ENCODE measurements at regions not wholly inside any gene's neighbourhood (a gene's known extent, or its start where the extent isn't known, plus 50 kb on each side); places are given as distances from the start of the nearest gene placed in this dataset.

DNA sequence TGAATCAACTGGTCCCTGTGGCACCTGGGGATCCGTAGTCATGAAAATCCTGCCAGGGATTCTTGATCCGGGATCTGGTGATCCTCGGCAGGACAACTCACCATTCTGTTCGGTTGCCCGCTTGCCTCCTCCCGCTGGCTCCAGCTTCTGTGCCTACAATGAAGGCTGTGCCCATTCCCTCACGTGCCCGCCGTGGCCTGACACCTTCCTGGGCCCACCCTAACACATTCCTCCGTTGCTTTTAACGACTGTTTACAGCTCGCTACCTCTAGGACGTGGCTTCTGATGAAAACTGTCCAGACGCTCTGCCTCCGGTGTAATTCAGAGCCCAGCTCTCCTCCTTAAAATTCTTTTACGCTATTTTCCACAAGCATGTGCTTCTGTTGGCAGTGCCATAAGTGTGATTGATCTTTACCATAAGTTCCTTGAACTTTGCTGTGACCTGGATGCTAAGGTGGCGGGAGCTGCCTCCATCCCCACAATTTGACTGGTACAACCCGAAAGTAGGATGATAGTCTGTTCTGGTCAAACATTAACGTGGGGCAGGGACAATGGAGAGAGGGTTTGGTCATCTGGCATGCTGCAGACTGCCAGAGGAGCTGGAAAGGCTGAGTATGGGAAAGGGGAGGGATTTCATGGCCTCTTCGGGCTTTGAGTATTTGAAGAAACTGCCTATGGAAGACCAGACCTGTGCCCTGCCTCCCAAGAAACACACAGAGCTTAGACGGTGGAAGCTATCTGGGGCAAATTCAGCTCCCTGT, 206.8 kb upstream of the TNP1 start:
- no peak for DNase-seq (ENCODE audit: low read depth, low spot score)

DNA sequence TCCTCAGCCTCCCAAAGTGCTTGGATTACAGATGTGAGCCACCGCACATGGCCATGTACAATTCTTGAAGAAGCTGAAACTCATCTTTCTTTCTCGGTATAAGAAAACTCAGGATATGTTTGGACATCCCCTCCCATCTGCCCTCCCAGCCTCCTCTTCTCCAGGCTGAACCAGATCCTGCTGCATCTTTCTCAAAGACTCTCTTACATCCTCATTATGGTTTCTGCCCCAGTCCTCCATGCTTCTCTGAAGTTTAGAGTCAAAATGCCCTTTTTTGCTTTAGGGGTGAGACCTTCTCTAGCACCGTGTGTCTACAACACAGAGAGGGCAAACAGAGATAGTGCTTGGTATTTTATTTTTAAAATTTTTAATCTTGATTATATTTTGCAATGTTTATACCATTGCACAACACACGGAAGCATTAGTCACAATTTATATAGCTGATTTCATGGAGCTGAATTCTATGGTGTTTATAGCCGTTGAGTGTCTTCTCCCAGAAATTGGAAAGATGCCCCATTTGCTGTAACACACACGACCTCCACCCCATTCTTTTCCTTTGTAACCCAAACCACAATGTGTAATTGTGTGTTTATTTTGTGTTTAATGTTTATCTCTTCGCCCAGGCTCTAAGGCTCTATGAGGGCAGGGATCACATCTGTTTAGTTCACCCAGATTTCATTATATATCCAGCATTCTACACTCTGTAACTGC, 206.0 kb upstream of the TNP1 start:
- no peak for DNase-seq (ENCODE audit: low read depth, low spot score)

DNA sequence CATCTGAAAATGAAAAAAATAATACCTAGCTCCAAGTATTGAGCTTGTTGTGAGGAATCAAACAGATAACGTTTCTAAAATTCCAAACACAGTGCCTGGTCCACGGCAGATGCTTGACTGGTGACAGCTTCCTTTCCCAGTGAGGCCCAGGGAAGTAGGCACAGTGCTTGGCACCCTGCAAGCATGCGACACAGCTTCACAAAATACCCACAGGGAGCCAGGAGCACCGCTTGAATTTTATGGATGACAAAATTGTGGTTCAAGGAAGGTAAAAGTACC, 205.1 kb upstream of the TNP1 start:
- DNase-seq (ENCODE audit: low read depth, low spot score): no peak

DNA sequence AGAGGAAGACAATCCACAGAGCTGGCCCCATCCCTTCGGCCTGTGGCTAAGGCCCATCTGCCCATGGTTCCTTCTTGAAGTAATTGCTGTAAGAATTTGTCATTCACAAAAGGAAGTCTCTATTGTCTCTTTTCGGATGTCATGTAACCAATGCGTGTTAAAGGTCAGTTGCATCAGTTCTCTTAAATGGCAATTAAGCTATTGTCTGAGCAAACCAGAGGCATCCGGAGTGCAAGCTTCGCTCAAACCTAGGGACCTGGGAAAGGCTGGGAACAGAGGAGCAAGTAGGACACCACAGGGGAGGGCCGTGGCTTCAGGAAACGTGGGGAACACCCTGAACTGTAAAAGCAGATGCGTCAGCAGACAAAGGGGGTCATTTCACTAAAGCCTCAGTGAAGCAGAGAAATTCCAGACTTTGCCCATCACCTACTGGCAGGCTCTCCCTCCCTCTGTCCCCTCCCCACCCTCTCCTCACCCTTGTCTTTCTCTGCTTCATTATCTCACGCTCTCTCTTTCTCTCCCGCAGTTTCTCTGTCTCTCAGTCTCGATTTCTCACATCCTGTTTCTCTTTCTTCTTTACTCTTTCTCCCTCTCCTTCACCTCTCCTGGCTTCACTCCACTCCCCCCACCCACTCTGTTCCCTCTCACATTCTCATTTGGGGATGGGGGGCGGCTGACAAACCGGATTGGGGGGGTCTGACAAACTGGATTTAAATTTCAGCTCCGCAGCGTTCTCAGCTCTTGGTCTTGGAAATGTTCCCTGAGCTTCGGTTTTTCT, 204.6 kb upstream of the TNP1 start:
- no peak for DNase-seq (ENCODE audit: low read depth, low spot score)

DNA sequence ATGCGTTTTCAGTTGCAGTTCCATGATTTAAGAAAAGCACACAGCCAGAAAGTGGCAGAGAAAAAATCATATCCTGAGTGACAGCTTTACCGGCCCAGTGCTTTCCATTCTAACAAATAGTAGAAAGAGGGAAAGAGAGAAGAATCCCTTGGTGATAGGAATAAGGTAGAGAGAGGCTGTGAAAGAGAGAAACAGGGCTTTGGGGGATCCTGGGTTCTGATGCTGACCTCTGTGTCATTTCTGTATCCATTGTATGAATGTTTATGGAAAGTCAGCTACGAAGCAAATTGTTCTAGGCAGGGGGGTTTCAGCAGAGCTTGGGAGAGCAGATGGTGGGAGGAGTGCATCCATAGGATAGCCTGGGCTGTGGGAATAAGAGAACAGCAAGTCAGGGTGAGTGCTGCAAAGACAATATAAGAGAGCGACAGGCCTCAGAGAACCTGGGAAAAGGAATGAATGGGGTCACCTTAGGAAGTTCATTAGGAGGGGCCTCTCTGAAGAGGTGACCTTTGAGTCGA, 203.4 kb upstream of the TNP1 start:
- no peak for DNase-seq (ENCODE audit: low read depth, low spot score)

DNA sequence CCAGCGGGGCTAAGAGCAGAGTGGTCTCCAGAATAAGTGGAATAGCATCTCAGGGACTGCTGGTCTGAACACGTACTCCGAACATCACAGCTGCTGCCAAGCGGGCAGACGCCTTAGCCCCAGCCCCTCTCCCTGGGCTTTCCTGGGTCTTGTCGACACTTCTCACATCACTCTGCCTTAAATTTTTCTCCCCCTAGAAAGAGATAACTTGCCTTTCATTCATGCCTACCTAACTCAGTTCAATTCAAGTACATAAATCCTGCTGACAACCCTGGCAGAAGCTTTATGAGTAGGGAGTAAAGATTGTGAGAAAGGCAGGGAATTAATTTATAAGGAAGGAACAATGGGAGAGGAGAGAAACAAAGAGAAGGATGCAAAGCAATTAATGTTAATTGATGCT, 202.9 kb upstream of the TNP1 start:
- DNase-seq (ENCODE audit: low read depth, low spot score): no peak

DNA sequence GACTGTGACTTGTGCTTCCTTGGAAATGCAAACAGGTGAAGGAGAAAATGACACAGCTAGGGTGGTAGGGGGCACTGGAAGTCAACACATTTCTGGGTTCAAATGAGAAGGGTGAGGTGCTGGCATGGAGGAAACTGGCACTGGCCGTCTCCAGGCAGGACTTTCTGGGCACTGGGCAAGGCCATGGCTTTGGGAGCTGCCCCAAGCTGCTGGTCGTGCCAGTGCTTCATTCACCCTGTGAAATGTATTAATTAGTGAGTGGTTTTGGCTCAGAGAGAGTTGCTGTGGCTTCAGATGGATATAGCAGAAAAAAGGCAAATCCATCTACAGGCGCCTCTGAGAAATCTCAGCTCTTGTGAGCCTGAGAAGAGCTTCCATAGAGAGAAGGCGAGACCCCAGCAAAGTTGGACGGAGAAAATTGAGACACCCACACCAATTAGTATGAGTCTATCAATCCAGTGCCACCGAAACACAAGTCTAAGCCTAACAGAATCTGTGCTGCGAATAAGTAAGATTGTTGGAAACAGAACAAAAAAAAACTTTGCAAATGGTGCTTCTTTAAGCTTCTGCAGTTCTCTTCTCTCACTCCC, 202.1 kb upstream of the TNP1 start:
- peak; percentile 57 for DNase-seq (ENCODE audit: low read depth, low spot score)

DNA sequence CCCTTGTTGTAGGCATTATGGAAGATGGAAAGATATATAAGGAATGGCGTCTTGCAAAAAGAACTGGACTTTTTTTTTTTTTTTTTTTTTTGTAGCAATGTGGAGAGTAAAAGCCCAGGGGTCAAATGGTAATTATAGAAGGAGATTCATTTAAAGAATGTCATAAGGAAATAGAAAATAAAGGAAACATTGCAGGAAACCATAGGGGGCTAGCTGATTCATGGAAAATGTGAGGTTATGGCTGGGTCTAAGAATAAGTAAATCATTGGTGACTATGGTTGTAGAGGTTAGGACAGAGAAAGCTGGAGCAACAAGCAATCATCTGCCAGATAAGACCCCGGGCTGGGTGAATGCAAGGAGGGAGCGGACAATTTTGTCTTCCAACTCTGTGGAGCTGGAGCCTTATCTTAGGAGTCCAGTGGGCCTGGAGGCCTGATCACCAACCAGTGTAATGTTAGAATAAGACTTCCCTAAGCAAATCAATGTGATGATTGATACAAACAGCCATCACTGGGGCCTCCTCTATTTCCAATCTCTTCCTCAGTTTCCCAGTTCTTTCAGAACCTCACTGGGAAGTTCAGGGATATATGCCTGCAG, 201.2 kb upstream of the TNP1 start:
- DNase-seq (ENCODE audit: low read depth, low spot score): no peak

DNA sequence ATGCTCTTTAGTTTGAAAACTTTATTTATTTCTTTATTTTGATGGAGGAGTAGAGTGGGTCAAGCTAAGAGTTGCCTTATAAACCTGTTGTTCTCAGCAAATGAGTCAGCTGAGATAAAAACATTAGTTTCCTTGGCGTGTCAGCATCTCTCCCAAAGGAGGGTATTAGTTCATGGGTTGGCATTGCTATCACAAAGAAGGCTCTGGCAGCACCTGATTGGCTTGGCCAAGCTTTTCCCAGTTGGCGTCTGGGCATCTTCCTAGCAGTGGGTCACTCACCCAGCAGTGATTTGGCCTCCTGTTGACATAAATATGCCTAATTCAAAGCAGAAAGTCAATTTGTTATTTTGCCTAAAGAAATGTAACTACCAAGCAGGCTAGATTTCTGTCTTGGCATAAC, 200.7 kb upstream of the TNP1 start:
- no peak for DNase-seq (ENCODE audit: low read depth, low spot score)

DNA sequence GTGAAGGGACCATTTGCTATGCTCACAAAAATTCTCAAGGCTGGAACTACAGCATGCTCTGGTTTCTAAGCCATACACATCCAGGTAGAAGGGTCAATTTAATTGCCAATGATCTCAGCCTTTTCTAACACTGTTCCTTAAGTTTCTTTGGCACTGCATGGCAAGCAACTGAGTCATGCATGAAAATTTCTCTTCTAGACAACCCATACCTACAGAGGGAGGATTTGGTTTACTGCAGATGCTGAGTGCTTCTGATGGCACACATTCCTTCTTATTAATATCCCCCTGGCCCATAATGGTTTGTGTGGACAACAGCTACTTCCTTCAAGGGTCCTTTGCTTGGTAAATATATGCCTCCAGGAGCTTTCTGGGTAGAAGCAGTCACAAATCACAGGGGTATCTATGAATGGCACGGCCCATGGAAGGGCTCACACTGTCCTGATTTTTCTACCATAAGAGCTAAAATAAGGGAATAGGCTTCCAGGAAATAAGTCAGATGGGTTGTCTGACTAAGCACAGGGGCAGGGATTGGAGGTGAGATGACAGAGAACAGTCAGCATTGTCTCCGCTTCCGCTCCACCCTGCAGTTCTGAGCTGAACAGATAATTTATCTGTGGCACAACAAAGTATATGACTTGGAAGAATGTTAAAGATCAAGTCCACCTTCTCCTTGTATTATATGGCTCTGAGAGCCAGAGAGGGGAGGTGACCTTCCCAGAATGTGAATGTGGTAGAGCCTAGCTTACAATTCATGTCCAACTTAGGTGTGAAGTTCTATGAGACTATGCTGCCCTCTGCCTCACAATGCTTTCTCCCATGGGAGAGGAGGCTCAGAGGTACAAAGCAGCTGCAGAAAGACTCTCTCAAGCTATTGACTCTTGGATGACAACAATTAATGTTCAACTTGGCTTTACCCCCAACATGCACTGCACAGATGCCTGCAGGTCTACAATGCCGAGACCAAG, 199.2 kb upstream of the TNP1 start:
- DNase-seq (ENCODE audit: low read depth, low spot score): no peak

DNA sequence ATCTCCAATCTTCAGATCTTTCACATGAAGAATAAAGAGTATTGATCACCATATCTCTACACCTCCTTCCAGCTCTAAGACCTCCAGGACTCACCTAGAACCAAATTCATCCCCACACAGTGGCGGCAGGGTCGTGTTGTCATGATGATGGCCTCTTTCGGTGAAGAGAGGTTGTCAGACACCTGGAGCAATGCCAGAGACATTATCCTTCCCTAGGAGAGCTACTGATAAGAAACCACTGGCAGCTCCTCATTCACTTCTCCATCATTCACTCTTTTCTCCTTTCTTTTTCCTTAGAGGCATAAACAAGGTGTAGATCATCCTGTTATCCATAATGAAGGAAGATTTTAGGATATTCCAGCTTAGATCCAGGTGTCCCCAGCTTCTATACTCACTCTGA, 197.9 kb upstream of the TNP1 start:
- DNase-seq (ENCODE audit: low read depth, low spot score): no peak

DNA sequence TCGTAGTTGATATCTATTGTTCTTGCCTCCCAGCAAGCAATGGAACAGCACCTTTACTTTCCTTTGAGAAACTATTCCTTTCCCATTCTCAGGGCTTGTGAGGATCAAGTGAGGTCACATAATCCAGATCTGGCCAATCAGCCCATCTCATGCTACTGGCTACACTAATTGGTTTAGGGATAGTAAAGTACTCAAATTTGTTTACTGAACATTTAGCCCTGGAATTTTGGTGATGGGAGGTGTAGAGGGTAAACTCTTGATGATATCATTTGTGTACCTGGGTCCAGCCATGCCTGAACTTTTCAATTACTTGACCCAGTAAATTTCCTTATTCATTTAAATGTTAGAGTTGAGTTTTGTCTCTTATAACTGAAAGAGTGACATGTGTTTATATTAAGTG, 195.8 kb upstream of the TNP1 start:
- no peak for DNase-seq (ENCODE audit: low read depth, low spot score)

DNA sequence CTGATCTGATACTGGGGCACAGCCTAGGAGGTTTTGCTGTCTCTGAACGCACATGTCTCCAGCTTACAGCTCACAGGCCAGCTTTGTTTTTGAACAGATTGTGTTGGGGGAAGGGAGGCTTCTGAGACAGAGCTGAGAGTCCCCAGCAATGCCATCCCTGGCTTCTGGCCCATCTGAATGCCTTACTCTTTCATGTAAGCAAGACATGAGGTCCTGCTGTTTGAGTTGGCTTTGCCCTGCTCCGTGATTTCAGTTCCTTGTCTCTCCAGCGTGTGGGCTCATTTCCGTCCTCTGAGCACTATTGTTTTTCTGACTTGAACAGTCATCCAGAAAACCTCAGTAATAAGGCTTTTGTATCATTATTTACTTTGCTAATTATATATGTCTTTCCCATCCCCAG, 194.9 kb upstream of the TNP1 start:
- DNase-seq (ENCODE audit: low read depth, low spot score): no peak

DNA sequence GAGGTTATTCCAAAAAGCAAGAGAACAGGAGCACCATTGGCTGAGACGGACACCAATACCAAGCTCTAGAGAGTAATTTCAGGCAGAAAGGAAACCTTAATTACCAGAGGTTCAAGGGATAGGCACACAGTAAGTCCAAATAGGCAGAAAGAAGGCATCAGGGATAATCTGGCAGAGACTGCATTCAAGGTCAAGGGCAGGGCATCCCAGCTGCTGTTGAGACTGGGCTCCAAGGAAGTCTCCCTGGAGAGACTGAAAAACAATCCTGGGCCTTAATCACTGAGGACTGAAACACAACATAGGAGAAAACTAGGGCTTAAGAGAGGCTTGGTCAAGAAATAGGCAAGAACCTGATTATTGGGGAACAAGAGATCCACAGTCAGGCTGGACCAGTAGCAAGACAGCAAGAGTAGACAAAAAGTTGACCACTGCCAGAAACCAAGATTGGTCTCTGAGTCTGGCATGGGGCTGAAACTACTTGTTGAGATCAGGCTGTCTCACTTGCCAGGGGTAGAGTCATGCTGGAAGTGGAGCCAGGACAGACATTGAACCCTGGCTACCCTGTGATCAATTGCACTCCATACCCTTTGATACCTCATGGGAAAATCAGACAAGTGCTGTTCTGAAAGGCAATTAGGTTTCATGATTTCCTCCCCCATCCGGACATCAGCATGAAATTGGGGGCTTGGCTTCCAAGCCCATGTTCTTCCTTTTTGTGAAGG, 193.2 kb upstream of the TNP1 start:
- DNase-seq (ENCODE audit: low read depth, low spot score): no peak

DNA sequence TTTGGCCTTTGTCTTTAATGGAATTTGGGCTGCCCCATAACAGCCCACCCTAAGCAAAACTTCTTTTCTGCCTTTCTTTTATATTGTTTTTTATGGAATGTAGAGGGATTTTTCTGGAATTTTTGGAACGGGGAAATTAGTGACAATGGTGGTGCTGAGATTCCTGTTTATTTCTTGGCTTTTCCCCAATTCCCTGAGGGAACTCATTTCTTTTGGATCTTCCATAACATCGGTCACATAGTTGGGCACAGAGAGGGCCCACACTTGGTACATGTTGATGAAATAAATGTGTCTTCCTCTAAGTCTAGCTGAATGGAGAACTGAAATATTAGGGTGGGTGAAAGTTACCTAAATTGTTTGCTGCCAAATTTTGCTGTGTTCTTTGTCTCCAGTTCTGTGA, 191.6 kb upstream of the TNP1 start:
- DNase-seq (ENCODE audit: low read depth, low spot score): no peak

DNA sequence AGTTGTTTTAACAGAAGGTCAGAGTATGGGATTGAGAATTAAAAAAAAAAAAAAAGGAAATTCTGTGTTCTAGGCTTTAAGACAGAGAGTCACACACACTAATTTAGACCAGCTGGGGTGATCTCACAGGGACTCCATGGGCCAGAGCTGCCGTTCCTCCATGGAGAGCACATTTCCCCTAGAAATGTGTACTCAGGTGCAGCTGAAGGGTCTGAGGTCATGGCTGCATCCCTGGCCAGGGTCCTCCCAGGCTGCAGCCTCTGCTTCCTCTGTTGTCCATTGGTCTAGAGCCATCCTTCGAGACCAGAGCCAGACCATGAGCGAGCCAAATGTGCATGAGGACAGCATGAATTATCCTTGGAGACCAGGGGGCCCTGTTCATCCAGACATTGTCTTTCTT, 190.1 kb upstream of the TNP1 start:
- DNase-seq (ENCODE audit: low read depth, low spot score): no peak

DNA sequence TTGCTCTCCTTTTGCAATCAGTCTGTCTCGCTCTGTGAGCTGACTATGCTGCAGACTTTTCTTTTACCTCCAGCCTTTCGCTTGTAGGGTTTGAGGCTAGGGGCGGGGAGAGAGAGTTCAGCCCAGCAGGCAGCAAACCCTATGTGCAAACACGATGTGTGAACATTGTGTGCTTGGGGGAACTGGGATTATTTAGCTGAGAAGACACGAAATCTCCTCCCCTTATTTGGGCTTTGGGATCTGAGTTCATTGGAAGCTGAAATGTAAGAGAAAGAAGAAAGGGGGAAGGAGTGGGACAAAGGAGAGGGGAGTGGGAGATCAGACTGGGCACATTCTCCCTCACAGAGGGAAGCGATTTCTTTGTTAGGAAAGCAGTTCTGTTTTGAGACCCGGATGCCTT, 189.6 kb upstream of the TNP1 start:
- no peak for DNase-seq (ENCODE audit: low read depth, low spot score)

DNA sequence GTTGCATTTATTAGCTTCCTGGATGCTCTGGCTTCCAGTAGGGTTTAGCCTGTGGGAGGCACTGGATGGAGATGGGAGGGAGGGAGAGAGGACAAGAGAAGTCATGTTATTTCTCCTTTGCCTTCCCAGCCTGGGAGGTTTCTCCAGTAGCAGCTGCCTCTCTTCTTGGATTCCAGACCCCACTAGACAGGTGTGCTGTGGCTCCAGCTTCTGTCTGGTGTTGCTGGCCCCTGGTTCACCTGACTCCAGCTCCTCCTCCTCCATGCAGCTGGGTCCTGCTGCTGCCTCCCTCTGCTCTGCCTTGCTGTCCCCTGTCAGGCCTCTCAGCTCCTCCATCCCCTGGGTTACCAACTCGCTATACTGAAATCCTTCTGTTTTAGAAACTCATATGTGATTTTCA, 188.9 kb upstream of the TNP1 start:
- DNase-seq (ENCODE audit: low read depth, low spot score): no peak

DNA sequence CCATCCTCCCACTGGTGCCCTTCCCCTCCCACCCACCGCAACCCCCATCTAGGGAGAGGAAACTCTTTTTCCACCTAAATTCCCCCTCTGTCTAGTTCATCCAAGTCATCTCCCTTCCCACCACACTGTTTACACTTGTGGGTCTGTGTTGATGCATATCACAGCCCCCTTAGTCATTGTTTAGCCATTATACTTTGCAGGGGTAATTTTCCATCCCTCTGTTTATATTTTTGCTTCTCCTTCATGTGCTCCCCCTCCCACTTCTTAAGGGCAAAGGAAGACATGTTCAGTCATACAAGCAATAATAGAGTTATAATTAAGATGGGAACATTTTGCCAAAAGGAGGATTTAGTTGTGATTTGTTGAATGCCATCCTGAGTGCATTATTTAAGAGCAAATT, 187.8 kb upstream of the TNP1 start:
- no peak for DNase-seq (ENCODE audit: low read depth, low spot score)

DNA sequence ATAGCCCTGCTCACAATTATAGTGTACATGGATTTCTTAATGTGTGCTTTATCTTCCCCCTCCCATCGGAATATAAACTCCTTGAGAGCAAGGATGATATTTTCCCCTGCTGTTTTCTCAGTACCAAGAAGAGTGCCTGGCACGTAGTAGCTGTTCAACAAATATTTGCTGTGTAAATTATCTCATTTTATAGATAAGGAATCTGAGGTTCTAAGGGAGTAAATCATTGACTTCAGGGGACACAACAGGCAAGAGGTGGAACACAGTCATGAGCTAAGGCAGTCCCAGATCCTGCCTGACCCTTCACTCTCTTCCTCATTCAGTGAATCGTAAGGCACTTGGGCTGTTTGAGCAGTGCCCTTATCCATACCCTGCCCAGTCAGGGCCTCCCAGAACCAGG, 187.3 kb upstream of the TNP1 start:
- DNase-seq (ENCODE audit: low read depth, low spot score): no peak

Data from astrocyte of the hippocampus (primary cell).